Epidermal melanocyte (primary cell): ENCODE measurements at regions not wholly inside any gene's neighbourhood (a gene's known extent, or its start where the extent isn't known, plus 50 kb on each side); places are given as distances from the start of the nearest gene placed in this dataset.
A peak's percentile ranks its signal among the peaks of the same experiment; 100 is the strongest.

Experiments used
- DNase-seq: peaks from one replicate; pipeline ENCODE4 v3.0.0; 2011; ENCODE audit warnings: low spot score; ENCODE audit not compliant: insufficient read length

GRCh38 chr12:118690506-118690905, 290.8 kb upstream of the SRRM4 start:
- no peak for DNase-seq

GRCh38 chr12:118694128-118694775, 287.1 kb upstream of the SRRM4 start:
- DNase-seq, result no peak

- DNase-seq, result no peak
These were observed 276.7 kb upstream of the SRRM4 start for GRCh38 chr12:118704527-118705241.

GRCh38 chr12:118706437-118706836, 274.9 kb upstream of the SRRM4 start:
- DNase-seq, result no peak

- DNase-seq, result no peak
These were observed 271.4 kb upstream of the SRRM4 start for GRCh38 chr12:118709946-118710345.

GRCh38 chr12:118711185-118711584, 270.2 kb upstream of the SRRM4 start:
- DNase-seq, result no peak

- peak; percentile 32 for DNase-seq
These were observed 267.3 kb upstream of the SRRM4 start for GRCh38 chr12:118714051-118714460.

GRCh38 chr12:118714500-118714899, 266.8 kb upstream of the SRRM4 start:
- DNase-seq, result no peak

- no peak for DNase-seq
These were observed 265.7 kb upstream of the SRRM4 start for GRCh38 chr12:118715647-118716046.

GRCh38 chr12:118727196-118727978, 254.0 kb upstream of the SRRM4 start:
- no peak for DNase-seq

GRCh38 chr12:118727979-118728366, 253.4 kb upstream of the SRRM4 start:
- DNase-seq, result no peak

GRCh38 chr12:118734266-118734665, 247.1 kb upstream of the SRRM4 start:
- DNase-seq, result no peak

- no peak for DNase-seq
These were observed 243.3 kb upstream of the SRRM4 start for GRCh38 chr12:118737985-118738540.

GRCh38 chr12:118741194-118741593, 240.1 kb upstream of the SRRM4 start:
- DNase-seq, result no peak

GRCh38 chr12:118742431-118742830, 238.9 kb upstream of the SRRM4 start:
- no peak for DNase-seq

- DNase-seq, result no peak
These were observed 237.2 kb upstream of the SRRM4 start for GRCh38 chr12:118743896-118744700.

GRCh38 chr12:118746176-118746575, 235.2 kb upstream of the SRRM4 start:
- no peak for DNase-seq

GRCh38 chr12:118746960-118747359, 234.4 kb upstream of the SRRM4 start:
- DNase-seq, result no peak

- no peak for DNase-seq
These were observed 233.6 kb upstream of the SRRM4 start for GRCh38 chr12:118747771-118748170.

GRCh38 chr12:118748478-118749380, 232.6 kb upstream of the SRRM4 start:
- DNase-seq, result no peak
